ENCODE measurements at regions not wholly inside any gene's neighbourhood (a gene's known extent, or its start where the extent isn't known, plus 50 kb on each side); places are given as distances from the start of the nearest gene placed in this dataset.

- H3K36me3 ChIP-seq (ENCODE audit: insufficient read depth, low read length) = no peaks in the 10 kb centered on the region
- no peaks in the 10 kb centered on the region for H4K20me1 ChIP-seq (ENCODE audit: insufficient read depth, low read length, poor library complexity, severe bottlenecking)
- TF ChIP-seq CTCF (conservative IDR thresholded peaks at IDR 0.05; ENCODE audit: low read length) (no peak), EZH2phosphoT487 (IDR thresholded peaks at IDR 0.05; ENCODE audit: borderline replicate concordance) (no peak)
- H3K4me3 ChIP-seq (ENCODE audit: low read length, poor library complexity, severe bottlenecking) = no peak overlapping the region
- no peak overlapping the region for H3K9ac ChIP-seq (ENCODE audit: low read depth, low read length, poor library complexity, severe bottlenecking)
- no peak overlapping the region for H2AFZ ChIP-seq (ENCODE audit: low read length)
- no peaks in the 10 kb centered on the region for H3K4me1 ChIP-seq (ENCODE audit: insufficient read depth, low read length, poor library complexity, severe bottlenecking)
- no peaks in the 10 kb centered on the region for H3F3A ChIP-seq (ENCODE audit: low read depth)
- H3K27me3 ChIP-seq (ENCODE audit: insufficient read depth, low read length, poor library complexity, severe bottlenecking) = no peaks in the 10 kb centered on the region
- no peaks in the 10 kb centered on the region for H3K79me2 ChIP-seq (ENCODE audit: insufficient read depth, low read length)
- H3K4me2 ChIP-seq (ENCODE audit: low read depth, low read length, poor library complexity, severe bottlenecking) = no peak overlapping the region
- H3K9me2 ChIP-seq (replicated peaks; ENCODE audit: low read depth, low read length) = no peaks in the 10 kb centered on the region
- H3K9me3 ChIP-seq (ENCODE audit: insufficient read depth, low read depth, low read length) = no peaks in the 10 kb centered on the region; the same call in 1 of the 2 replicates
These were observed 337.0 kb upstream of the PTBP2 start for GRCh38 chr1:96384611-96385010.

GRCh38 chr1:96387785-96388184, 333.8 kb upstream of the PTBP2 start:
- H2AFZ ChIP-seq (ENCODE audit: low read length) = no peak overlapping the region
- no peaks in the 10 kb centered on the region for H3K27me3 ChIP-seq (ENCODE audit: insufficient read depth, low read length, poor library complexity, severe bottlenecking)
- no peaks in the 10 kb centered on the region for H4K20me1 ChIP-seq (ENCODE audit: insufficient read depth, low read length, poor library complexity, severe bottlenecking)

GRCh38 chr1:96388421-96389310, 332.9 kb upstream of the PTBP2 start:
- Histone ChIP-seq H2AFZ (ENCODE audit: low read length) (no peak overlapping the region), H3K36me3 (ENCODE audit: insufficient read depth, low read length) (no peaks in the 10 kb centered on the region), H3K4me3 (ENCODE audit: low read length, poor library complexity, severe bottlenecking) (no peak overlapping the region), H3K27me3 (ENCODE audit: insufficient read depth, low read length, poor library complexity, severe bottlenecking) (no peaks in the 10 kb centered on the region), H3K4me2 (ENCODE audit: low read depth, low read length, poor library complexity, severe bottlenecking) (no peak overlapping the region), H3K79me2 (ENCODE audit: insufficient read depth, low read length) (no peaks in the 10 kb centered on the region), H3K9me2 (replicated peaks; ENCODE audit: low read depth, low read length) (no peaks in the 10 kb centered on the region), H3K9me3 (ENCODE audit: insufficient read depth, low read depth, low read length) (no peaks in the 10 kb centered on the region), H3K4me1 (ENCODE audit: insufficient read depth, low read length, poor library complexity, severe bottlenecking) (no peaks in the 10 kb centered on the region), H4K20me1 (ENCODE audit: insufficient read depth, low read length, poor library complexity, severe bottlenecking) (no peaks in the 10 kb centered on the region), H3K9ac (ENCODE audit: low read depth, low read length, poor library complexity, severe bottlenecking) (no peak overlapping the region), H3F3A (ENCODE audit: low read depth) (no peaks in the 10 kb centered on the region)
- no peak for TF ChIP-seq CTCF (conservative IDR thresholded peaks at IDR 0.05; ENCODE audit: low read length)
- TF ChIP-seq EZH2phosphoT487 (IDR thresholded peaks at IDR 0.05; ENCODE audit: borderline replicate concordance) = no peak

More at GRCh38 chr1:96387785-96388184, 333.8 kb upstream of the PTBP2 start:
- Histone ChIP-seq H3K79me2 (ENCODE audit: insufficient read depth, low read length) (no peaks in the 10 kb centered on the region), H3K9me2 (replicated peaks; ENCODE audit: low read depth, low read length) (no peaks in the 10 kb centered on the region), H3F3A (ENCODE audit: low read depth) (no peaks in the 10 kb centered on the region), H3K4me1 (ENCODE audit: insufficient read depth, low read length, poor library complexity, severe bottlenecking) (no peaks in the 10 kb centered on the region), H3K36me3 (ENCODE audit: insufficient read depth, low read length) (no peaks in the 10 kb centered on the region), H3K4me2 (ENCODE audit: low read depth, low read length, poor library complexity, severe bottlenecking) (no peak overlapping the region), H3K9me3 (ENCODE audit: insufficient read depth, low read depth, low read length) (no peaks in the 10 kb centered on the region; the same call in 1 of the 2 replicates), H3K9ac (ENCODE audit: low read depth, low read length, poor library complexity, severe bottlenecking) (no peak overlapping the region), H3K4me3 (ENCODE audit: low read length, poor library complexity, severe bottlenecking) (no peak overlapping the region)
- TF ChIP-seq EZH2phosphoT487 (IDR thresholded peaks at IDR 0.05; ENCODE audit: borderline replicate concordance) (no peak), CTCF (conservative IDR thresholded peaks at IDR 0.05; ENCODE audit: low read length) (no peak)
